GM12872 (cell line): ENCODE measurements at regions not wholly inside any gene's neighbourhood (a gene's known extent, or its start where the extent isn't known, plus 50 kb on each side); places are given as distances from the start of the nearest gene placed in this dataset.

Experiments
- CTCF ChIP-seq: IDR thresholded peaks from 3 replicates; pipeline ENCODE4 v1.5.1; 2011; ENCODE audit warnings: low read depth, mild to moderate bottlenecking, low read length, moderate library complexity; ENCODE audit not compliant: insufficient read depth

GRCh38 chr3:159271799-159272512 lies 470.1 kb downstream of the MFSD1 start:
- TF ChIP-seq CTCF, result no peak

- no peak for TF ChIP-seq CTCF
Observed at GRCh38 chr3:159273070-159273469, 471.2 kb downstream of the MFSD1 start.

GRCh38 chr3:159273608-159274007 lies 471.8 kb downstream of the MFSD1 start:
- TF ChIP-seq CTCF, result no peak

GRCh38 chr3:159275741-159276140 lies 473.9 kb downstream of the MFSD1 start:
- no peak for TF ChIP-seq CTCF

GRCh38 chr3:159277814-159278213 lies 476.0 kb downstream of the MFSD1 start:
- no peak for TF ChIP-seq CTCF

GRCh38 chr3:159280386-159281191 lies 478.7 kb downstream of the MFSD1 start:
- no peak for TF ChIP-seq CTCF

GRCh38 chr3:159293493-159293892 lies 491.6 kb downstream of the MFSD1 start:
- no peak for TF ChIP-seq CTCF
